ENCODE measurements at regions not wholly inside any gene's neighbourhood (a gene's known extent, or its start where the extent isn't known, plus 50 kb on each side); places are given as distances from the start of the nearest gene placed in this dataset.

DNA sequence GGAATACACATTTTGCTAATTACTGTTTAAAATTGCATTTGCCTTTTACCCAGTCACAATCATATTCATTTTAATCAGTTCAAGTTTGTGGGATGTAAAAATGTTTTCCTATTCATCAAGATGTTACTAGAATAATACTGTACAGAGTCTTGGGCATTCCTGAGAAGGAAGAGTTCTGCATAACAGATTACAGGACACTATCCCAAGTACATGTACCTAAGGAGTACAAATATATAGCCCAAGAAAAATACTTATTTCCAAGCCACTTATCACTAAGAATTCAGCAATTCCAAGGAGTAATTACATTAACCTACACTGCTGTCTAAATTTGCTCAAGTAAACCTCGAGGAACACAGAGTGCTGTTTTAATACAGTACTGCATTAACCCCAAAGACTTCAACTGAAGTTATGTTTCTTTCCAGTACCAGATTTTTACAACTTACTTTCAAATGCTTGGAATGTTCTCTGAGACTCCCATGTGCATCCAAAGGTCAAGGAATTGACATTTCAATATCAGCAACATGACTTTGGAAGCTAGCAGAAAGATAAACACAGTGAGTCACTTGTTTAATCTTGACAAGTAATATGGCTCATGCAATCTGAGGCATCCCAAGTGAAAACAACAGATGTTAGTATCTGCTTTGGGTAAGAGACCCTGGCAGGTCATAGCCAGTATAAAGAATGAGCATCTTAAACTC, 125.4 kb upstream of the BET1 start:
- ChIA-PET POLR2A (ENCODE audit: partially characterized antibody) (no interaction called here), CTCF (ENCODE audit: partially characterized antibody) (interaction anchor here (0.8 kb wide), 1 partner anchor 266 kb away, joined by 6 read pairs; the partner anchor contains the start of gene COL1A2)
- Histone ChIP-seq H3K56ac (replicated peaks; ENCODE audit: insufficient read length, low read depth, low read length) (no peak overlapping the region), H3K23ac (ENCODE audit: insufficient read length) (no peak overlapping the region), H2BK15ac (ENCODE audit: low read length) (no peak overlapping the region), H4K5ac (ENCODE audit: insufficient read length, low read depth, low read length) (no peak overlapping the region), H3K9ac (replicated peaks in 1 of 4; ENCODE audit: extremely low read depth in 1 of 4, low read depth in 3 of 4, low read length in 3 of 4) (no peak overlapping the region), H2AK5ac (ENCODE audit: low read depth, low read length) (no peak overlapping the region), H3K9me3 (ENCODE audit: insufficient read depth in 2 of 2, low read depth in 1 of 2, low read length in 1 of 2) (no peaks in the 10 kb centered on the region), H4K8ac (ENCODE audit: extremely low read depth, insufficient read depth, low read length) (no peak overlapping the region), H3K18ac (ENCODE audit: extremely low read depth, low read length) (no peak overlapping the region), H2BK120ac (replicated peaks; ENCODE audit: low read depth, low read length) (no peak overlapping the region), H3K14ac (ENCODE audit: insufficient read length) (no peak overlapping the region), H3K79me2 (ENCODE audit: control insufficient read depth in 1 of 2, insufficient read depth in 2 of 2, low read length in 2 of 2) (no peaks in the 10 kb centered on the region), H2BK5ac (ENCODE audit: low read depth, low read length) (no peak overlapping the region), H3K27ac (ENCODE audit: low read depth, low read length) (no peak overlapping the region), H3K36me3 (ENCODE audit: control insufficient read depth in 2 of 4, insufficient read depth in 4 of 4, low read length in 3 of 4) (no peaks in the 10 kb centered on the region), H3K27me3 (replicated peaks in 1 of 4; ENCODE audit: control insufficient read depth in 3 of 4, extremely low read depth in 1 of 4, insufficient read depth in 3 of 4, low read length in 3 of 4) (no peaks in the 10 kb centered on the region), H2BK20ac (ENCODE audit: low read length) (no peak overlapping the region), H3K4me2 (ENCODE audit: insufficient read depth in 1 of 2, low read depth in 2 of 2, low read length in 2 of 2) (no peak overlapping the region), H2BK12ac (ENCODE audit: low read depth, low read length) (no peak overlapping the region), H3K4ac (replicated peaks; ENCODE audit: insufficient read length, low read depth, low read length) (no peak overlapping the region), H3K79me1 (ENCODE audit: low read depth, low read length) (no peaks in the 10 kb centered on the region), H3K23me2 (ENCODE audit: low read depth, low read length) (no peaks in the 10 kb centered on the region), H3K4me3 (ENCODE audit: extremely low read depth in 1 of 4, insufficient read depth in 2 of 4, low read depth in 3 of 4, low read length in 4 of 4) (no peak overlapping the region), H2AFZ (ENCODE audit: low read length) (no peak overlapping the region; the same call in 1 of the 2 replicates), H4K20me1 (replicated peaks in 1 of 2; ENCODE audit: control insufficient read depth in 1 of 2, insufficient read depth in 2 of 2, low read length in 2 of 2) (no peaks in the 10 kb centered on the region), H3K4me1 (replicated peaks in 1 of 4; ENCODE audit: control insufficient read depth in 3 of 4, insufficient read depth in 4 of 4, low read length in 3 of 4) (peaks cover 0 to 5% (median 0%) of the 10 kb centered on the region in 4 experiments; a peak in 1 of 7 replicates), H4K91ac (replicated peaks; ENCODE audit: insufficient read length, low read length) (no peak overlapping the region)
- WGBS, 2 experiments (ENCODE audit: extremely low coverage in 1 of 2, insufficient coverage in 1 of 2, insufficient read length in 1 of 2, insufficient replicate concordance in 2 of 2, low coverage in 1 of 2, low lambda C conversion rate in 2 of 2, missing lambda C conversion rate in 1 of 2) = 78% methylated on average over 1 of the region's 1 CpG; no CpG with 5 or more reads in 1 of the 2 experiments
- FAIRE-seq (no peak), DNase-seq (ENCODE audit: low read depth in 1 of 2, low spot score in 2 of 2) (no peak)
- TF ChIP-seq BCL11A (IDR thresholded peaks at IDR 0.05; ENCODE audit: low read depth in 2 of 2, low read length in 2 of 2) = no peak
- no peak for TF ChIP-seq POU5F1 (IDR thresholded peaks at IDR 0.05; ENCODE audit: low read depth, low read length)
- TF ChIP-seq MAFK (IDR thresholded peaks at IDR 0.05; ENCODE audit: low read depth, low read length) = no peak
- no peak for TF ChIP-seq NRF1 (IDR thresholded peaks at IDR 0.05; ENCODE audit: low read depth, low read length)
- no peak for TF ChIP-seq CBX5 (IDR thresholded peaks at IDR 0.05; ENCODE audit: low read depth, low read length)
- TF ChIP-seq E2F6 (IDR thresholded peaks at IDR 0.05) = no peak
- no peak for TF ChIP-seq TAF1 (IDR thresholded peaks at IDR 0.05; ENCODE audit: low read depth, low read length)
- no peak for TF ChIP-seq CHD1 (IDR thresholded peaks at IDR 0.05; ENCODE audit: low read depth, low read length)
- TF ChIP-seq CHD2 (IDR thresholded peaks at IDR 0.05; ENCODE audit: low read length) = no peak
- no peak for TF ChIP-seq RFX5 (IDR thresholded peaks at IDR 0.05; ENCODE audit: borderline replicate concordance, low read depth, low read length)
- TF ChIP-seq SP1 (IDR thresholded peaks at IDR 0.05; ENCODE audit: low read depth, low read length) = no peak
- TF ChIP-seq BRCA1 (IDR thresholded peaks at IDR 0.05; ENCODE audit: low read depth, low read length) = no peak
- no peak for TF ChIP-seq HDAC2 (IDR thresholded peaks at IDR 0.05; ENCODE audit: borderline replicate concordance in 1 of 2, low read depth in 2 of 2, low read length in 2 of 2)
- no peak for TF ChIP-seq SAP30 (IDR thresholded peaks at IDR 0.05; ENCODE audit: insufficient read depth, insufficient replicate concordance, low read length)

Measured in H1 (cell line).